Vagina (tissue), 2 donors: ENCODE measurements at regions not wholly inside any gene's neighbourhood (a gene's known extent, or its start where the extent isn't known, plus 50 kb on each side); places are given as distances from the start of the nearest gene placed in this dataset.

Source experiments
- DNase-seq, 2 donors: peaks; one replicate each; pipeline ENCODE4 v3.0.0-alpha.2; 2017; ENCODE audit errors: extremely low spot score in 2 of 2
- H3K27ac ChIP-seq: fragments of 200-600 bp; sonication (generic); one replicate; pipeline ENCODE4 v1.5.1; 2019
- H3K27me3 ChIP-seq: fragments of 200-600 bp; sonication (generic); one replicate; pipeline ENCODE4 v1.5.1; 2019
- H3K36me3 ChIP-seq, 2 donors: fragments of 200-600 bp; sonication (generic); one replicate each; pipeline ENCODE4 v1.5.1; 2017 to 2019
- H3K4me1 ChIP-seq: fragments of 200-600 bp; sonication (generic); one replicate; pipeline ENCODE4 v1.5.1; 2019
- H3K4me3 ChIP-seq, 2 donors: fragments of 200-600 bp; sonication (generic); 1 replicate in 1 of 2; 2 replicates in 1 of 2; pipeline ENCODE4 v1.5.1; 2016 to 2019
- H3K9me3 ChIP-seq: fragments of 200-600 bp; sonication (generic); one replicate; pipeline ENCODE4 v1.5.1; 2019
- POLR2A ChIP-seq, 2 donors: fragments of 450-650 bp; IDR thresholded peaks; one replicate each; pipeline ENCODE4 v1.6.1; 2017; ENCODE audit warnings: antibody characterized with exemption in 2 of 2, mild to moderate bottlenecking in 2 of 2, moderate library complexity in 2 of 2
- POLR2AphosphoS5 ChIP-seq, 2 donors: sonication (generic); formaldehyde crosslinking; IDR thresholded peaks; one replicate each; pipeline ENCODE4 v1.9.0; 2017; ENCODE audit warnings: antibody characterized with exemption in 2 of 2, mild to moderate bottlenecking in 2 of 2, low read depth in 1 of 2; ENCODE audit not compliant: insufficient read depth in 1 of 2
- intact Hi-C: fragments of 100-400 bp; cut with DNase I; formaldehyde crosslinking; loops from one replicate; pipeline ENCODE4 v1.15.1; 2023
- TF ChIP-seq, protein P1 (sequence below), 3 experiments: fragments of 450-650 bp in 2 of 3; fragments of 200-600 bp in 1 of 3; sonication (generic) in 1 of 3; IDR thresholded peaks; one replicate each; pipeline ENCODE4 v1.5.1; 2017 to 2019; ENCODE audit warnings: antibody characterized with exemption in 3 of 3, mild to moderate bottlenecking in 2 of 3, moderate library complexity in 2 of 3

DNA sequence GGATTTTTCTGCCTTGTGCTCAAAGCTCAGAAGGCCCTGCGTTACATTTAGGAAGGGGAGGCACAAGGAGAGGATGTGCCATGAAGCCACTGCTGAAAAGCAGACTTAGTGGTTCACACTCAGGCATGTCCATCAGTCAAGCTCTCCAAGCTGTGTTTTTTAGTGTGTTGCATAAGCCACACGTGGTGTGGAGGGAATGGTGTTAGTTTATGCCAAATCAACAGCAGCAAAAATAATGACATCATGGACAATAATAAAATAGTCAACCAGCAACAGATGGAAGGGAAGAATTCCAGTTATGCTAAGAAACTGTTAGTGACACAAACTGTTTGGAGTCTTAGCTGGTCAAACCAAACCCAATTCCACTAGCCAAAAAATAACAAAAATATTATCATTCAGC lies 438.3 kb downstream of the NPIPA7 start:
- H3K27me3 ChIP-seq, result no peaks in the 10 kb centered on the region
- H3K4me3 ChIP-seq, result no peak overlapping the region
- TF ChIP-seq, protein P1, sequence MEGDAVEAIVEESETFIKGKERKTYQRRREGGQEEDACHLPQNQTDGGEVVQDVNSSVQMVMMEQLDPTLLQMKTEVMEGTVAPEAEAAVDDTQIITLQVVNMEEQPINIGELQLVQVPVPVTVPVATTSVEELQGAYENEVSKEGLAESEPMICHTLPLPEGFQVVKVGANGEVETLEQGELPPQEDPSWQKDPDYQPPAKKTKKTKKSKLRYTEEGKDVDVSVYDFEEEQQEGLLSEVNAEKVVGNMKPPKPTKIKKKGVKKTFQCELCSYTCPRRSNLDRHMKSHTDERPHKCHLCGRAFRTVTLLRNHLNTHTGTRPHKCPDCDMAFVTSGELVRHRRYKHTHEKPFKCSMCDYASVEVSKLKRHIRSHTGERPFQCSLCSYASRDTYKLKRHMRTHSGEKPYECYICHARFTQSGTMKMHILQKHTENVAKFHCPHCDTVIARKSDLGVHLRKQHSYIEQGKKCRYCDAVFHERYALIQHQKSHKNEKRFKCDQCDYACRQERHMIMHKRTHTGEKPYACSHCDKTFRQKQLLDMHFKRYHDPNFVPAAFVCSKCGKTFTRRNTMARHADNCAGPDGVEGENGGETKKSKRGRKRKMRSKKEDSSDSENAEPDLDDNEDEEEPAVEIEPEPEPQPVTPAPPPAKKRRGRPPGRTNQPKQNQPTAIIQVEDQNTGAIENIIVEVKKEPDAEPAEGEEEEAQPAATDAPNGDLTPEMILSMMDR (IDR thresholded peaks at IDR 0.05), result no peak
- TF ChIP-seq POLR2AphosphoS5 (IDR thresholded peaks at IDR 0.05; ENCODE audit: insufficient read depth in 1 of 2, low read depth in 1 of 2), result no peak
- TF ChIP-seq POLR2A (IDR thresholded peaks at IDR 0.05), result no peak
- no peak for DNase-seq
- intact Hi-C loops, result no loop called here
- peaks cover 5% of the 10 kb centered on the region for H3K4me1 ChIP-seq
- peak overlapping the region; percentile 13 for H3K27ac ChIP-seq
- H3K9me3 ChIP-seq, result no peaks in the 10 kb centered on the region
- no peaks in the 10 kb centered on the region for H3K36me3 ChIP-seq

DNA sequence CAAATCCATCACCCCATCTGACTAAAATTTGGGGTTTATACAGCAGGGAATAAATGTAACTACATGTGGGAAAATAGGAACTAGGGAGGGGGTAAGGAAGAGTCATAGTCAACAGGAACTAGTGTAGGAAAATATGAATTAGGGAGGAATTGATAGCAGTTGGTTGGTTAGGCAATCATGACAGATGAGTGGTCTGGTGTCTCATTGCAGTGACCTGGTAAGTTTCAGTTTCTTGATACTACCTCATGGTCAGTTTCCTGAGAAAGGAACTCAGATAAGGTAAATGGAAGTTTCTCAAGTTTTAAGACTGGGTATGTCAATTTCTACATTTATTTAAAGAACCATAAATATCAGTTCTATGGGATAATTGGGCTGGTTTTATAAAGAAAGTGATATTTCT lies 442.3 kb downstream of the NPIPA7 start:
- H3K4me1 ChIP-seq, result peaks cover 5% of the 10 kb centered on the region
- no peak overlapping the region for H3K27ac ChIP-seq
- intact Hi-C loops, result no loop called here
- no peak overlapping the region for H3K4me3 ChIP-seq
- H3K36me3 ChIP-seq, result no peaks in the 10 kb centered on the region
- H3K27me3 ChIP-seq, result no peaks in the 10 kb centered on the region
- H3K9me3 ChIP-seq, result no peaks in the 10 kb centered on the region
- DNase-seq, result no peak
- TF ChIP-seq POLR2AphosphoS5 (IDR thresholded peaks at IDR 0.05; ENCODE audit: insufficient read depth in 1 of 2, low read depth in 1 of 2) (no peak), POLR2A (IDR thresholded peaks at IDR 0.05) (no peak)
- TF ChIP-seq, protein P1 (IDR thresholded peaks at IDR 0.05), result no peak

DNA sequence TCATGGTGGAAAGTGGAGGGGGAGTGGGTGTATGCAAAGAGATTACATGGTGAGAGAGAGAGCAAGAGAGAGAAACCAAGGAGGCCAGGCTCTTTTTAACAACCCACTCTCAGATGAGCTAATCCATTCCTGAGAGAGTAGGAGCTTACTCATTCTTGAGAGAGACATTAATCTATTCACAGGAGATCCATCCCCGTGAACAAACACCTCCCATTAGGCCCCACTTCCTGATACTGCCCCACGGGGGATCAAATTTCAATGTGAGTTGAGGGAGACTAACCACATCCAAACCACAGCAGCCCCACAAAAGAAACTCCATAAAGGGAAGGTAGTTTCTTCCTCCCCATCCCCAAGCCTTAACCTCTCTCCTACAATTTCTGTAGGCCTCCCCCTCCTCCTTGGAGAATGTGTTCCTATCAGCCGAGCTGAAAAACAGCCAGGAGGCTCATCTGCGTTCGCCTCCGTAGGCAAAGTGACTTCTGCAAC lies 450.0 kb downstream of the NPIPA7 start:
- Histone ChIP-seq H3K9me3 (no peaks in the 10 kb centered on the region), H3K27ac (no peak overlapping the region), H3K27me3 (no peaks in the 10 kb centered on the region), H3K4me3 (no peak overlapping the region), H3K36me3 (no peaks in the 10 kb centered on the region), H3K4me1 (no peaks in the 10 kb centered on the region)
- DNase-seq, result no peak
- intact Hi-C loops, result no loop called here
- TF ChIP-seq POLR2AphosphoS5 (IDR thresholded peaks at IDR 0.05; ENCODE audit: insufficient read depth in 1 of 2, low read depth in 1 of 2) (no peak), POLR2A (IDR thresholded peaks at IDR 0.05) (no peak)
- TF ChIP-seq, protein P1 (IDR thresholded peaks at IDR 0.05), result no peak

DNA sequence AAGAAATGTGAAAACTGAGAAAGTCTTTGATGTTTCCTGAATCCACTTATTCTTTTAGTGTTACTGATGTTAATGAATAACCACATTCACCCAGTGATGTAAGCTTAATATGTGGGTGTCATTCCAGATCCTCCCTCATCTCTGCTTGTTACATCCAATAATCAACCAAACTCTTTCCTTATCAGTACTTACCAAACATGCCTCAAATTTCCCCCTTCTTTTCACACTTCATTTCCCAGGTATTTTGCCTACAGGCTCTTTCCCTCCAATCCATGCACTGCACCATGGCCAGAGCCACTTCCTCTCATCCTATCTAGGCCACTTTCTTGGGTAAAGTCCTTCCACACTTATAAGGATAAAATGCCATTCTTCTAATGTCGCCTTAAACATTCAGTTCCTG lies 451.5 kb downstream of the NPIPA7 start:
- no peaks in the 10 kb centered on the region for H3K36me3 ChIP-seq
- TF ChIP-seq POLR2AphosphoS5 (IDR thresholded peaks at IDR 0.05; ENCODE audit: insufficient read depth in 1 of 2, low read depth in 1 of 2) (no peak), POLR2A (IDR thresholded peaks at IDR 0.05) (no peak)
- TF ChIP-seq, protein P1 (IDR thresholded peaks at IDR 0.05), result no peak
- intact Hi-C loops, result no loop called here

DNA sequence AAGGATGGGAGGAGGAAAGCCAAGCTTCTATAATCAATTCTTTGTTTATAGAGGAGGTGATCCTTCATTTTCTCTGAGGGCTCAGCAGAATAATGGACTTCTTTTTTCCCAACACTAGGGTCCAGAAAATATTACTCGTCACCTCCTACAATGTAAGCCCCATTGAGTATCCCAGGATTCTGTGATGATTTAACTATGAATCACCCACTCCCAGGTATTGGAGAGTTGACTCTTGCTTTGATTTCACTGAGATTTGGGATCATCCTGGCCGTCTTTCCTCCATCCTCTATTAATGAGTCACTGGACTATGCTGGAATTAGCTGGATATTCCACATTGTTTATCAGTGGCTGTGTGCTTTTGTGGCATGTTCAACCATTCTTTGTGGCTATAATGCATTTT lies 452.0 kb downstream of the NPIPA7 start:
- no peak for DNase-seq
- Histone ChIP-seq H3K4me3 (no peak overlapping the region), H3K4me1 (no peaks in the 10 kb centered on the region), H3K9me3 (no peaks in the 10 kb centered on the region), H3K27me3 (no peaks in the 10 kb centered on the region), H3K27ac (no peak overlapping the region), H3K36me3 (no peaks in the 10 kb centered on the region)
- intact Hi-C loops, result no loop called here
- TF ChIP-seq, protein P1 (IDR thresholded peaks at IDR 0.05), result no peak
- TF ChIP-seq POLR2AphosphoS5 (IDR thresholded peaks at IDR 0.05; ENCODE audit: insufficient read depth in 1 of 2, low read depth in 1 of 2) (no peak), POLR2A (IDR thresholded peaks at IDR 0.05) (no peak)

More for the DNA sequence above, 451.5 kb downstream of the NPIPA7 start:
- no peaks in the 10 kb centered on the region for H3K4me1 ChIP-seq
- no peak overlapping the region for H3K27ac ChIP-seq
- H3K9me3 ChIP-seq, result no peaks in the 10 kb centered on the region
- no peak for DNase-seq
- H3K4me3 ChIP-seq, result no peak overlapping the region
- no peaks in the 10 kb centered on the region for H3K27me3 ChIP-seq
